ENCODE measurements at regions not wholly inside any gene's neighbourhood (a gene's known extent, or its start where the extent isn't known, plus 50 kb on each side); places are given as distances from the start of the nearest gene placed in this dataset.
A peak's percentile ranks its signal among the peaks of the same experiment; 100 is the strongest.

GRCh38 chr14:38662781-38663180, 406.9 kb upstream of the CLEC14A start:
- no peak for FAIRE-seq
- no peak overlapping the region for H2BK20ac ChIP-seq (ENCODE audit: low read length)
- H4K8ac ChIP-seq (ENCODE audit: extremely low read depth, insufficient read depth, low read length): no peak overlapping the region
- H3K4me3 ChIP-seq (ENCODE audit: extremely low read depth in 1 of 4, insufficient read depth in 2 of 4, low read depth in 3 of 4, low read length in 4 of 4): no peak overlapping the region
- H3K27me3 ChIP-seq (replicated peaks in 1 of 4; ENCODE audit: control insufficient read depth in 3 of 4, extremely low read depth in 1 of 4, insufficient read depth in 3 of 4, low read length in 3 of 4): no peaks in the 10 kb centered on the region; a peak in 1 of 7 replicates
- H2BK5ac ChIP-seq (ENCODE audit: low read depth, low read length): no peak overlapping the region
- H4K91ac ChIP-seq (replicated peaks; ENCODE audit: insufficient read length, low read length): no peak overlapping the region
- H3K4me2 ChIP-seq (ENCODE audit: insufficient read depth in 1 of 2, low read depth in 2 of 2, low read length in 2 of 2): no peak overlapping the region
- no peaks in the 10 kb centered on the region for H4K20me1 ChIP-seq (replicated peaks in 1 of 2; ENCODE audit: control insufficient read depth in 1 of 2, insufficient read depth in 2 of 2, low read length in 2 of 2)
- H2AK5ac ChIP-seq (ENCODE audit: low read depth, low read length): no peak overlapping the region
- no peaks in the 10 kb centered on the region for H3K79me2 ChIP-seq (ENCODE audit: control insufficient read depth in 1 of 2, insufficient read depth in 2 of 2, low read length in 2 of 2)
- POLR2A ChIA-PET (ENCODE audit: partially characterized antibody): no interaction called here
- no peak overlapping the region for H2AFZ ChIP-seq (ENCODE audit: low read length)
- WGBS, 2 experiments (ENCODE audit: extremely low coverage in 1 of 2, insufficient coverage in 1 of 2, insufficient read length in 1 of 2, insufficient replicate concordance in 2 of 2, low coverage in 1 of 2, low lambda C conversion rate in 2 of 2, missing lambda C conversion rate in 1 of 2): 86% methylated on average over 3 of the region's 3 CpGs; no CpG with 5 or more reads in 1 of the 2 experiments
- no peak overlapping the region for H2BK120ac ChIP-seq (replicated peaks; ENCODE audit: low read depth, low read length)
- H3K4me1 ChIP-seq (replicated peaks in 1 of 4; ENCODE audit: control insufficient read depth in 3 of 4, insufficient read depth in 4 of 4, low read length in 3 of 4): no peaks in the 10 kb centered on the region
- H2BK12ac ChIP-seq (ENCODE audit: low read depth, low read length): no peak overlapping the region
- TF ChIP-seq GABPA (IDR thresholded peaks at IDR 0.05; ENCODE audit: borderline replicate concordance, insufficient read depth, low read length): no peak
- TF ChIP-seq RAD21 (IDR thresholded peaks at IDR 0.05 in 1 of 2, conservative IDR thresholded peaks at IDR 0.05 in 1 of 2; ENCODE audit: low read depth in 2 of 2, low read length in 2 of 2): peak in 1 of 2 experiments; percentile 15; a peak in 1 of 4 replicates
- H3K9ac ChIP-seq (replicated peaks in 1 of 4; ENCODE audit: extremely low read depth in 1 of 4, low read depth in 3 of 4, low read length in 3 of 4): no peak overlapping the region
- no peak overlapping the region for H4K5ac ChIP-seq (ENCODE audit: insufficient read length, low read depth, low read length)
- no peak overlapping the region for H3K23ac ChIP-seq (ENCODE audit: insufficient read length)
- H3K23me2 ChIP-seq (ENCODE audit: low read depth, low read length): no peaks in the 10 kb centered on the region
- H3K36me3 ChIP-seq (ENCODE audit: control insufficient read depth in 2 of 4, insufficient read depth in 4 of 4, low read length in 3 of 4): no peaks in the 10 kb centered on the region
- H3K79me1 ChIP-seq (ENCODE audit: low read depth, low read length): no peaks in the 10 kb centered on the region
- no peak overlapping the region for H3K27ac ChIP-seq (ENCODE audit: low read depth, low read length)
- CTCF ChIA-PET (ENCODE audit: partially characterized antibody): no interaction called here
- no peak overlapping the region for H3K4ac ChIP-seq (replicated peaks; ENCODE audit: insufficient read length, low read depth, low read length)
- no peak overlapping the region for H3K18ac ChIP-seq (ENCODE audit: extremely low read depth, low read length)
- no peak overlapping the region for H3K14ac ChIP-seq (ENCODE audit: insufficient read length)
- no peak for DNase-seq (ENCODE audit: low read depth in 1 of 2, low spot score in 2 of 2)
- H2BK15ac ChIP-seq (ENCODE audit: low read length): no peak overlapping the region
- no peak overlapping the region for H3K56ac ChIP-seq (replicated peaks; ENCODE audit: insufficient read length, low read depth, low read length)
- H3K9me3 ChIP-seq (ENCODE audit: insufficient read depth in 2 of 2, low read depth in 1 of 2, low read length in 1 of 2): no peaks in the 10 kb centered on the region

Measured in H1 (cell line).